H1 (cell line): ENCODE measurements at regions not wholly inside any gene's neighbourhood (a gene's known extent, or its start where the extent isn't known, plus 50 kb on each side); places are given as distances from the start of the nearest gene placed in this dataset.

Source experiments
- CTCF ChIA-PET: fragments of 300-600 bp; sonication (Branson Sonifier 250); formaldehyde crosslinking; loops from one replicate; lab custom pipeline; 2021; ENCODE audit not compliant: partially characterized antibody; lab: Charles Lee
- POLR2A ChIA-PET: fragments of 300-600 bp; sonication (Branson Sonifier 250); formaldehyde crosslinking; loops from one replicate; lab custom pipeline; 2021; ENCODE audit warnings: inconsistent platforms; ENCODE audit not compliant: partially characterized antibody; lab: Charles Lee
- DNase-seq, 2 experiments: peaks; one replicate each; pipeline versions ENCODE4 v3.0.0 to v3.0.0-alpha.2; 2010 to 2022; ENCODE audit warnings: low spot score in 2 of 2, low read depth in 1 of 2, mixed read lengths in 1 of 2
- FAIRE-seq: peaks from 2 replicates; lab custom pipeline; 2011; peaks lifted over from hg19 to GRCh38; lab: Jason Lieb, UNC
- H2AFZ ChIP-seq: 2 replicates; pipeline ENCODE4 v1.8.1; 2012; ENCODE audit warnings: low read length, inconsistent platforms
- H2AK5ac ChIP-seq: 2 replicates; pipeline ENCODE4 v1.6.1; 2013; ENCODE audit warnings: low read depth, low read length
- H2BK120ac ChIP-seq: replicated peaks from 2 replicates; pipeline ENCODE3; 2013; ENCODE audit warnings: low read depth, low read length, inconsistent platforms
- H2BK12ac ChIP-seq: 2 replicates; pipeline ENCODE4 v1.6.1; 2013; ENCODE audit warnings: low read depth, low read length
- H2BK15ac ChIP-seq: 2 replicates; pipeline ENCODE4 v1.6.1; 2013; ENCODE audit warnings: low read length
- H2BK20ac ChIP-seq: 2 replicates; pipeline ENCODE4 v1.6.1; 2013; ENCODE audit warnings: low read length
- H2BK5ac ChIP-seq: 2 replicates; pipeline ENCODE4 v1.6.1; 2013; ENCODE audit warnings: low read depth, low read length
- H3K14ac ChIP-seq: 2 replicates; pipeline ENCODE4 v1.6.1; 2013; ENCODE audit warnings: inconsistent platforms; ENCODE audit not compliant: insufficient read length
- H3K18ac ChIP-seq: 2 replicates; pipeline ENCODE4 v1.6.1; 2013; ENCODE audit warnings: low read length; ENCODE audit errors: extremely low read depth
- H3K23ac ChIP-seq: 2 replicates; pipeline ENCODE4 v1.6.1; 2013; ENCODE audit warnings: inconsistent platforms; ENCODE audit not compliant: insufficient read length
- H3K23me2 ChIP-seq: 2 replicates; pipeline ENCODE4 v1.6.1; 2013; ENCODE audit warnings: low read depth, low read length
- H3K27ac ChIP-seq: 2 replicates; pipeline ENCODE4 v1.6.1; 2011; ENCODE audit warnings: low read depth, low read length, inconsistent platforms
- H3K27me3 ChIP-seq, 4 experiments: replicated peaks in 1 of 4; 1 replicate in 1 of 4; 2 replicates in 3 of 4; pipeline versions ENCODE4 v1.6.1 to v1.8.1; 2011 to 2013; ENCODE audit warnings: low read length in 3 of 4, mild to moderate bottlenecking in 3 of 4, inconsistent platforms in 2 of 4, mixed read lengths in 2 of 4, moderate library complexity in 1 of 4; ENCODE audit not compliant: control insufficient read depth in 3 of 4, insufficient read depth in 3 of 4; ENCODE audit errors: extremely low read depth in 1 of 4
- H3K36me3 ChIP-seq, 4 experiments: 2 replicates each; pipeline versions ENCODE4 v1.6.1 to v1.8.1; 2011 to 2013; ENCODE audit warnings: mild to moderate bottlenecking in 4 of 4, low read length in 3 of 4, moderate library complexity in 2 of 4, control low read depth in 1 of 4, inconsistent platforms in 1 of 4; ENCODE audit not compliant: insufficient read depth in 4 of 4, control insufficient read depth in 2 of 4
- H3K4ac ChIP-seq: replicated peaks from 2 replicates; pipeline ENCODE3; 2013; ENCODE audit warnings: low read length, low read depth, mixed read lengths, inconsistent platforms; ENCODE audit not compliant: insufficient read length
- H3K4me1 ChIP-seq, 4 experiments: replicated peaks in 1 of 4; 1 replicate in 1 of 4; 2 replicates in 3 of 4; pipeline versions ENCODE4 v1.6.1 to v1.8.1; 2011 to 2013; ENCODE audit warnings: low read length in 3 of 4, inconsistent platforms in 2 of 4, mixed read lengths in 1 of 4; ENCODE audit not compliant: insufficient read depth in 4 of 4, control insufficient read depth in 3 of 4
- H3K4me2 ChIP-seq, 2 experiments: 2 replicates each; pipeline versions ENCODE4 v1.6.1 to v1.8.1; 2011 to 2013; ENCODE audit warnings: low read depth in 2 of 2, low read length in 2 of 2, control low read depth in 1 of 2, inconsistent platforms in 1 of 2, mild to moderate bottlenecking in 1 of 2; ENCODE audit not compliant: insufficient read depth in 1 of 2
- H3K4me3 ChIP-seq, 4 experiments: fragments of 200-600, 300-600 bp in 1 of 4; sonication (generic), shearing (Covaris generic), sonication (Bioruptor Twin) in 1 of 4; 2 replicates each; pipeline versions ENCODE4 v1.5.1 to v1.8.1; 2011 to 2016; ENCODE audit warnings: low read length in 4 of 4, low read depth in 3 of 4, control low read depth in 2 of 4, inconsistent platforms in 2 of 4, mild to moderate bottlenecking in 2 of 4, mixed read lengths in 1 of 4, moderate library complexity in 1 of 4; ENCODE audit not compliant: insufficient read depth in 2 of 4; ENCODE audit errors: extremely low read depth in 1 of 4
- H3K56ac ChIP-seq: replicated peaks from 2 replicates; pipeline ENCODE3; 2013; ENCODE audit warnings: low read depth, mild to moderate bottlenecking, mixed read lengths, low read length, inconsistent platforms; ENCODE audit not compliant: insufficient read length
- H3K79me1 ChIP-seq: 2 replicates; pipeline ENCODE4 v1.6.1; 2013; ENCODE audit warnings: low read depth, low read length, control low read depth
- H3K79me2 ChIP-seq, 2 experiments: 2 replicates each; pipeline versions ENCODE4 v1.6.1 to v1.8.1; 2012 to 2013; ENCODE audit warnings: low read length in 2 of 2, mild to moderate bottlenecking in 2 of 2, inconsistent platforms in 1 of 2; ENCODE audit not compliant: insufficient read depth in 2 of 2, control insufficient read depth in 1 of 2
- H3K9ac ChIP-seq, 4 experiments: replicated peaks in 1 of 4; 1 replicate in 1 of 4; 2 replicates in 3 of 4; pipeline versions ENCODE4 v1.6.1 to v1.8.1; 2011 to 2013; ENCODE audit warnings: low read depth in 3 of 4, low read length in 3 of 4, control low read depth in 2 of 4, mild to moderate bottlenecking in 2 of 4, moderate library complexity in 2 of 4, inconsistent platforms in 1 of 4; ENCODE audit errors: extremely low read depth in 1 of 4
- H3K9me3 ChIP-seq, 2 experiments: 2 replicates each; pipeline versions ENCODE4 v1.6.1 to v1.8.1; 2012 to 2013; ENCODE audit warnings: mild to moderate bottlenecking in 2 of 2, moderate library complexity in 2 of 2, control low read depth in 1 of 2, inconsistent platforms in 1 of 2, low read depth in 1 of 2, low read length in 1 of 2, mixed read lengths in 1 of 2; ENCODE audit not compliant: insufficient read depth in 2 of 2
- H4K20me1 ChIP-seq, 2 experiments: replicated peaks in 1 of 2; 2 replicates each; pipeline versions ENCODE3 to v1.8.1; 2011 to 2013; ENCODE audit warnings: inconsistent platforms in 2 of 2, low read length in 2 of 2, mild to moderate bottlenecking in 1 of 2; ENCODE audit not compliant: insufficient read depth in 2 of 2, control insufficient read depth in 1 of 2
- H4K5ac ChIP-seq: 2 replicates; pipeline ENCODE4 v1.6.1; 2013; ENCODE audit warnings: low read length, low read depth, mixed read lengths, inconsistent platforms; ENCODE audit not compliant: insufficient read length
- H4K8ac ChIP-seq: 2 replicates; pipeline ENCODE4 v1.8.0; 2013; ENCODE audit warnings: mild to moderate bottlenecking, moderate library complexity, low read length, inconsistent platforms; ENCODE audit not compliant: insufficient read depth; ENCODE audit errors: extremely low read depth
- H4K91ac ChIP-seq: replicated peaks from 2 replicates; pipeline ENCODE3; 2013; ENCODE audit warnings: low read length, mixed read lengths, inconsistent platforms; ENCODE audit not compliant: insufficient read length
- RFX5 ChIP-seq: IDR thresholded peaks from 2 replicates; pipeline ENCODE4 v1.6.1; 2011; ENCODE audit warnings: low read depth, low read length, improper control_type of control experiment, borderline replicate concordance
- SP4 ChIP-seq: IDR thresholded peaks from 2 replicates; pipeline ENCODE4 v1.6.1; 2012; ENCODE audit warnings: low read length, inconsistent platforms
- TEAD4 ChIP-seq: IDR thresholded peaks from 2 replicates; pipeline ENCODE4 v1.6.1; 2012; ENCODE audit warnings: low read depth, low read length, inconsistent platforms, mixed read lengths
- WGBS, 2 experiments: shearing (Covaris generic) in 1 of 2; methylation state at CpG; one replicate each; pipeline versions ENCODE4 v1.1.6 to v1.1.7; 2013 to 2015; ENCODE audit warnings: low lambda C conversion rate in 2 of 2, mixed read lengths in 2 of 2, inconsistent platforms in 1 of 2, low coverage in 1 of 2, missing lambda C conversion rate in 1 of 2; ENCODE audit not compliant: insufficient replicate concordance in 2 of 2, insufficient coverage in 1 of 2, insufficient read length in 1 of 2; ENCODE audit errors: extremely low coverage in 1 of 2, missing lambda C conversion rate in 1 of 2; 5-methylcytosine and 5-hydroxymethylcytosine counted together

- no peak overlapping the region for H3K27ac ChIP-seq
- no peak overlapping the region for H3K18ac ChIP-seq
- H3K14ac ChIP-seq = no peak overlapping the region
- no peak overlapping the region for H3K4me3 ChIP-seq
- no peaks in the 10 kb centered on the region for H3K79me1 ChIP-seq
- 84% methylated on average over 11 of the region's 11 CpGs; no CpG with 5 or more reads in 1 of the 2 experiments for WGBS, 2 experiments
- H4K91ac ChIP-seq = no peak overlapping the region
- no peaks in the 10 kb centered on the region for H3K23me2 ChIP-seq
- no peak overlapping the region for H3K56ac ChIP-seq
- no peak overlapping the region for H3K4me2 ChIP-seq
- no peaks in the 10 kb centered on the region for H3K79me2 ChIP-seq
- no peaks in the 10 kb centered on the region for H3K36me3 ChIP-seq
- H3K9ac ChIP-seq = no peak overlapping the region
- H3K4ac ChIP-seq = no peak overlapping the region
- H3K23ac ChIP-seq = no peak overlapping the region
- no peaks in the 10 kb centered on the region for H3K9me3 ChIP-seq
- FAIRE-seq = no peak
- H4K8ac ChIP-seq = no peak overlapping the region
- H2AK5ac ChIP-seq = no peak overlapping the region
- POLR2A ChIA-PET = no interaction called here
- no peak overlapping the region for H2BK15ac ChIP-seq
- H2BK12ac ChIP-seq = no peak overlapping the region
- H2AFZ ChIP-seq = peak overlapping the region; percentile 91
- H4K20me1 ChIP-seq = no peaks in the 10 kb centered on the region
- H2BK5ac ChIP-seq = no peak overlapping the region
- no peak for TF ChIP-seq SP4
- TF ChIP-seq RFX5 = no peak
- peak; percentile 70 for TF ChIP-seq TEAD4
- TF ChIP-seq, all 59 proteins: peak for 1
- H4K5ac ChIP-seq = no peak overlapping the region
- DNase-seq = no peak
- CTCF ChIA-PET = interaction anchor here (0.9 to 5.0 kb wide), 7 partner anchors 13 to 66 kb away, joined by 4 to 32 read pairs (median 5); no protein-coding TSS in a partner anchor
- no peaks in the 10 kb centered on the region for H3K27me3 ChIP-seq
- H3K4me1 ChIP-seq = peaks cover 0 to 5% (median 2%) of the 10 kb centered on the region in 4 experiments; a peak in 4 of 7 replicates
- H2BK20ac ChIP-seq = no peak overlapping the region
- no peak overlapping the region for H2BK120ac ChIP-seq
Observed at GRCh38 chr15:98580572-98580971, 67.8 kb upstream of the IGF1R start.
